Activated CD8-positive, alpha-beta memory T cell treated with anti-CD3 and anti-CD28 coated beads, Interleukin-2, amount 50 U/mL, for 1 hour (primary cell): ENCODE measurements at regions not wholly inside any gene's neighbourhood (a gene's known extent, or its start where the extent isn't known, plus 50 kb on each side); places are given as distances from the start of the nearest gene placed in this dataset.
"Not testable (repeated sequence)": the region's sequence is repeated elsewhere in the genome, so short reads cannot be mapped to it uniquely, and the experiment has no call there.

Source experiments
- DNase-seq: peaks from one replicate; pipeline ENCODE4 v3.0.0-alpha.2; 2020; ENCODE audit errors: extremely low read depth

DNA sequence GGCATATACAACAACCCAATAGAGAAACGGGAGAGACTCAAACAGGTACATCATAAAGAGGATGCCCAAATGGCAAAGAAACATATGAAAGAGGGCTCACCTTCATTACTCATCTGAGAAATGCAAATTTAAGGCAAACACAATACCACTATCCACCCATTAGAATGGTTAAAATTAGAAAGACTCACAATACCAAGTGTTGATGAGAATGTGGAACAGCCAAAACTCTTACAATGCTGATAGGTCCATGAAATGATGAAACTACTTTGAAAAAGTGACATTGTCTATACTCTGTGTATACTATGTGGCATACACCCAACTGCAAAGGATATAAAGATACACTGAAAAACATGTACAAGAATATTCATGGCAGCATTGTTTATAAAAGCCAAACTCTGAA, 96.2 kb upstream of the TSHZ3 start:
- DNase-seq = no peak

DNA sequence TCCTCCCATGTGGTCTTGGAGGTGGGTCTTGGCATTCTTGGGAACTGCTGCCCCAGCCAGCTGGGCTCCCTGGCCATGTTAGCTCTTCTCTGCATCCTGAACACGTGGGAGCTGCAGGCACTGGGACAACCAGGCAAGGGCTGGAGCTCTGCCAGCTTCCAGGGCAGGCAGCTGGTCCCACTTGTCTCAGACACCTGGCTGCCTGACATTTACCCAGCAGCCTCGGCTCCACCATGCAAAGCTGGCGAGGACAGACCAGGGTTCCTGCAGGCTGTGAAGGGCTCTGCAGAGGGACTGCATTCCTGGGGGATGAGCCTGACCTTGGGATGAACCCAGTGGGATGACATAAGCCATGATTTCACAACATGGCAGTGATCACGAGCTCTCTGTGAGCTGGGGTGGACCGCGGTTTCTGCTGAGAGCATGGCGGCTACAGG, 99.0 kb upstream of the TSHZ3 start:
- DNase-seq = no peak

DNA sequence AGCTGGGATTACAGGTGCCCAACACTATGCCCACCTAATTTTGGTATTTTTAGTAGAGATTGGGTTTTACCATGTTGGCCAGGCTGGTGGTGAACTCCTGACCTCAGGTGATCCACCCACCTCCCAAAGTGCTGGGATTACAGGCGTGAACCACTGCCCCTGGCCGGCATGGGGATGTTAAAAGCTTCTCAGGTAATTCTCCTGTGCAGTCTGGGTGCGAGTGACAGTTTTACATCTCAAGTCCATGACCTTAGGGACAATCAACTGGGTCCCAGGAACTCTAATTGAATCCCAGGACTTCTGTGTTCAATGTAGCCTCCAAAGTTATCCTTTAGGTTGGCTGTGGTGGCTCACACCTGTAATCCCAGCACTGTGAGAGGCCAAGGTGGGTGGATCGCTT, 100.1 kb upstream of the TSHZ3 start:
- no peak for DNase-seq

DNA sequence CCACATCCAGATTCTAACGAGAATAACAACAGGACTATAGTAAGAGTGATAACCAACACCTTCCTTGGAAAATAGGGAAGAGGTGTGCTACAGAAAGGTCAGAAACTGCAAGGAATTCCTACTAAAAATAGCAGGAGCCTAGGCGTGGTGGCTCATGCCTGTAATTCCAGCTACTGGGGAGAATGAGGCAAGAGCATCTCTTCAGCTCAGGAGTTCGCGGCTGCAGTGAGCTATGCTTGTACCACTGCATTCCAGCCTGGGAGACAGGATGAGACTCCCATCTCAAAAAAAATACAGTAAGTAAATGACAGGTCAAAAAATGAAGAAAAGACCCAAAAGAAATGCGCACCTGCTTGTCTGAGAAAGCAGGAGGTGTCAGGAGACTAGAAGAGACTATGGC, 101.5 kb upstream of the TSHZ3 start:
- no peak for DNase-seq

DNA sequence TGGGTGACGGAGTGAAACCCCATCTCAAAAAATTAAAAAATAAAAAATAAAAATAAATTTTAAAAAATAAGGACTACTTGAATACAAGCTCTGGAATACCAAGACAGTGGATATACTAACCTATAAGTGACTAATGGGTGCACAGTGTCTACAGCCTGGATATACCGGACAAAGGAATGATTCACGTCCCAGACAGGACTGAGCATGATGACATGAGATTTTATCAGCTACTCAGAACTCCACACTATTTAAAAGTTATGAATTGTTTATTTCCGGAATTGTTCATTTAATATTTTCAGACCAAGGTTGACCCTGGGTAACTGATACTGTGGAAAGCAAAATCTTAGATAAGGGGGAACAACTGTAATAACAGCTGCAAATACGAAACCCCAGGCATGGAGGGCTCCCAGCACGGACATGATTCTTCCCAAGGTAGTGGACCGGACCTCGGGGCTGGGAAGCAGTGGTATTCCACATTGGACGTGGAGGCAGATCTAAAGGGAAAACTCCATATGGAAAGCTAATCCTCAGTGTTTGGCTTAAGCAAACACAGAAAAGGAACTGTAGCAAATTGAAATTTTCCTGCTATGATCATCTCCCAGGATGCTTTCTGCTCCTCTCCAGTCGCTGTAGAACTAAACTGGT, 102.6 kb upstream of the TSHZ3 start:
- DNase-seq = no peak

DNA sequence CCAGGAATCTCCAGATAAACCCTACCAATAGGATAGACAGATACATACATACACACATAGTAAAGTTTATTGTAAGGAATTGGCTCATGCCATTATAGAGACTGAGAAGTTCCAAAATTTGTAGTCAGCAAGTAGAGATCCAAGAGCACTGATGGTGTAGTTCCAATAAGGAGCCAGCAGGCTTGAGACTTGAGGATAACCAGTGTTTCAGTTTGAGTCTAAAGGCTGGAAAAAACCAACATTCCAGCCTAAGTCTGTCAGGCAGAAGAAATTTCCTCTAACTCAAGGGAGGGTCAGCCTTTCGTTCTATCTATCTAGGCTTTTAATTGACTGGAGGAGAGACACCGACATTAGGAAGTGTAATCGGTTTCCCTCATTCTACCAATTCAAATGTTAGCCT, 110.2 kb upstream of the TSHZ3 start:
- DNase-seq = no peak

DNA sequence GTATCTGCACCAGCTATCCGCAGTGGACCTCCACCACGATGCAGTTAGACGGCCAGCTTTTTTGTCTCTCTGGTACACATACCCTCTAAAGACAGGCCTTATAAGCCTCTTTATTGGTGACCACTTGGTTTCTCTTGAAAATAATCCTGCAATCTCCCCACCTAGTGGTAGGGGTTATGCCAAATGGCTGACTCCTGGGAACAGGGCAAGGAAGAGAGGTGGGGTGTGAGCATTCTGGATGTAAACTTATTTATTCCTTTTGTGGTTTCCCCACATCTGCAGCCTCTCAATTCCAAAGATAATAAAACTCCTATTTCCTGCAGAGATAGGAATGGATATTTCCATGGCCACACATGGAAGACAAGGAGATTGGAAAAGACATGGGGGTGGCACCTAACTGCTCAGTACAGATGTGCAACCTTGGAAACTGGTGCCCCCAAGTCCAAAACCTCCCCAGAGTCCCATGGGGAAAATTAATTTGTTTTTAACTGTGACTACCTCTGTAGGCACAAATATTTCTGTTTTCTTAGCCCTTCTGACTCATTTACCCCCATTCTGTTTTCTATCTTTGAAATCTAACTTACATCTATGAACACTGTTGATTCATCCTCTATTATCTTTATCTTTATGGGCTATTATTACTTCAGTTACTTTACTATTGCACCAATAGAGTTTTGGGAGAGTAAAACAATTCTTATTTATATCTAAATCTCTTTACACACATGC, 112.7 kb upstream of the TSHZ3 start:
- DNase-seq = no peak

DNA sequence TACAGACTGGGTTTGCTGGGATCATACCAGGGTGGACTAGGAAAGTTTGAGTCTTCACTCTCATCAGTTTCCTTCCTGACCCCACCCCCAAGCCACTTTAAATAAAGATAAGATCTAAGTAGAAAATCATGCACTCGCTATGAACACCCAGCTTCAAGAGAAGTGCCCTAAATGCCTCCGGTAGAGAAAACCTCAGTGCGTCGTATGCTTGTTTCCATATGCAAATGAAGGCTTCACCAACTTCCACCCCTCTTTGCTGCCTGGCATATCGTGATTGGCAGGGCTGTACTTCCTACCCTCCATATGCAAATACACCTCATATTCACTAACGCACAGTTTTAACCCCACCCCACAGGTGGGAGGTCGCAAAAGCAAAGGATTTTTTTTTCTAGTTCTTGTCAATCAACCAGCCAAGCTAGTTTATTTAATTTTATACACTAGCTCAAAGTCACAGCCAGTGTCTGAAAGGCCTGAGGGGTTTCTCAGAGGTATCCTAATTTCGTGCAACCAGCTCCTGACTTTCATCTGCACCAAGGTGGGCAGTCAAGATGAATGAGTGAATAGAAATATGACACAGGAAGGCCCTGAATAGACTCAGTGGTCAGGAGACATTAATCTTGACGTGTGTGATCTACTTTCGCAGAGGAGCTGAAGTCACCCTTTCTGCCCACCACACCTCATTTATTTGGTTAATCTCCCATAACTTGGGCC, 121.1 kb upstream of the TSHZ3 start:
- DNase-seq = no peak

DNA sequence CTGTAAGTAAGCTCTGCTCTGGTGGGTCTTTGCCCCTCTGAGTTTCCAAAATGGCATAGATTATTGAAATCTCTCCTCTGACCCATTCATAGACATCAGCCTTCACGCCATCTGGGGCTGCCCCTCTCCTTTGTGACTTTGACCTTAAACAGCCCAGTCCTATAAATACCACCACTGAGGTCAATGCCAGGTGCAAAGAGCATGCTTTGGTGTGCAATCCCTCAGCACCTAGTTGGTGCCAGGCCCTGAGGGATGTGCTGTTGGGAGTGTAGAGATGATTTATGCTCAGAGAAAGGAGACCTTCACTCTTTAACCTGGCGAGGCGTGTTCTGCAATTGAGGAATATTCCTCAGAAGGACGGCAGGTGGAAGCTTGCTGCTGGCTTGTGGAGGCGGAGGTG, 121.7 kb upstream of the TSHZ3 start:
- DNase-seq = no peak

DNA sequence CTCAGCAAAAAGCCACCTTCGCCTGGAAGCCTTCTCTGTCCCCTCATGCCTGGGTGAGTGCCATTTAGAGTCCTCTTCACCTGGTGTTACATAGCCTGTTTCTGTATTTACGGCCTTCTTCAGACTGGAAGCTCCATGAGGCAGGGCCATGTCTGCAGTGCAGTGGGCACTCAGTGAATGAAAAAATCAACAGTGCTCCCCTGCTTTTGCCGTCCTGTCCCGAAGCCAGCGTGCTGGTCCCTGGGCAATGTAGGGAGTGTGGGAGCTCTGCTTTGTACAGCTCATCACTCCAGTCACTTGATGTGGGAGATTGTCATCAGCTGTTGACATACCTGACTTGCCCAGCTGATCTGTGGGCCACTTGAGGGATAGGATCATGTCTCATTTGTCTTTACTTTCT, 129.0 kb upstream of the TSHZ3 start:
- DNase-seq = no peak

DNA sequence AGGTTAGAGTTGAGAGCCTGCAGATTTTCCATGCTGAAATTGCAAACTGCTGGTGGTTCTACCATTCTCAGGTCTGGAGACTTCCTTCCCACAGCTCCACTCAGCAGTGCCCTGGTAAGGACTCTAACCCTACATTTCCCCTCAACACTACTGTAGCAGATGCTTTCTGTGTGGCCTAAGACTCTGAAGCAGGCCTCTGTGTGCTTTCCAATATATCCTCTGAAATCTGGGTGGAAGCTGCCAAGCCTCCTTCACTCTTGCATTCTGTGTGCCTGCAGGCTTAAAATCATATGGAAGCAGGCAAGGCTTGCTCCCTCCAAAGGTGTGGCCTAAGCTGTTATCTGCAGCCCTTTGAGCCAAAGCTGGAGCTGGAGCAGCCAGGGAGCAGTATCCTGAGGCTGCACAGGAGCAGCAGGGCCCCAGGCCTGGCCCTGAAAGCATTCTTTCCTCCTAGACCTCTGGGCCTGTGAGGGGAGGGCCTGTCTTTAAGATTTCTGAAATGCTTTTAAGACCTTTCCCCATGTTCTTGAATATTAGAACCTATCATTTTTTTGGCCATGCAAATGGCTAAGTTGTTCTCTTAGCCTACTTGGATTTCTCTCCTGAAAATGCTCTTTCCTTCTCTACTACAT, 134.1 kb upstream of the TSHZ3 start:
- no peak for DNase-seq

DNA sequence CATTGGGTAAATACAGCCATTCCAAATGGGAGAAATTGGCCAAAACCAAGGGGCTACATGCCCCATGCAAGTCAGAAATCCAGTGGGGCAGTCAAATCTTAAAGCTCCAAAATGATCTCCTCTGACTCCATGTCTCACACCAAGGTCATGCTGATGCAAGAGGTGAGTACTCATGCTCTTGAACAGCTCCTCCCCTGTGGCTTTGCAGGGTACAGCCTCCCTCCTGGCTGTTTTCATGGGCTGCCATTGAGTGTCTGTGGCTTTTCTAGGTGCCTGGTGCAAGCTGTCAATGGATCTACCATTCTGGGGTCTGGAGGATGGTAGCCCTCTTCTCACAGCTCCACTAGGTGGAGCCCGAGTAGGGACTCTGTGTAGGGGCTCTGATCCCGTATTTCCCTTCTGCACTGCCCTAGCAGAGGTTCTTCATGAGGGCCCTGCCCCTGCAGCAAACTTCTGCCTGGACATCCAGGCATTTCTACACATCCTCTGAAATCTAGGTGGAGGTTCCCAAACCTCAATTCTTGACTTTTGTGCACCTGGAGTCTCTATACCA, 135.7 kb upstream of the TSHZ3 start:
- DNase-seq = not testable (repeated sequence)

DNA sequence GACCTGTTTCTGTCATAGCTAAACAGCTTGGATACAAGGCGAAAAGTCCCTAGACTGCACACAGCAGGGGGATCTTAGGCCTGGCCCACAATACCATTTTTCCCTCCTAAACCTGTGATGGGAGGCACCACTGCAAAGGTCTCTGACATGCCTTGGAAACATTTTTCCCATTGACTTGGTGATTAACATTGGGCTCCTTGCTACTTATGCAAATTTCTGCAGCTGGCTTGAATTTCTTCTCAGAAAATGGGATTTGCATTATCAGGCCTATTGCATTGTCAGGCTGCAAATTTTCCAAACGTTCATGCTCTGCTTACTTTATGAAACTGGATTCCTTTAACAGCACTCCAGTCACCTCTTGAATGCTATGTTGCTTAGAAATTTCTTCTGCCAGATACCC, 136.2 kb upstream of the TSHZ3 start:
- DNase-seq = no peak

DNA sequence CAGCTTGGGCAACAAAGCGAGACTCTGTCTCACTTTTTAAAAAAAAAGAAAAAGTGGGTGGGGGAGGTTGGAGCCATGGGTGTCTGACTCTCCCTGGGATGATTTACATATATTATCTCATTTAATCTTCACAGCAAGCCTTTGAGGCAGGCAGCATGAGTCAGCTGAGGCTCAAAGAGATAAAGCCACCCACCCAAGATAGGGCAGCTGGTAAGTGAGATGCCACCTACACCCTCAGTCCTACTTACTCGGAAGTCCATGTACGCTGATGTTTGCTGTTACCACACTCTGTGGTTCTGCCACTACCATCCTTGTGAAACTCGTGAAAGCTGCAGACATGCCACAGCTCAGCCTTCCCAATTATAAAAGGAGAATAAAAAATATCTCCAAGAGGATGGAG, 142.0 kb upstream of the TSHZ3 start:
- no peak for DNase-seq

DNA sequence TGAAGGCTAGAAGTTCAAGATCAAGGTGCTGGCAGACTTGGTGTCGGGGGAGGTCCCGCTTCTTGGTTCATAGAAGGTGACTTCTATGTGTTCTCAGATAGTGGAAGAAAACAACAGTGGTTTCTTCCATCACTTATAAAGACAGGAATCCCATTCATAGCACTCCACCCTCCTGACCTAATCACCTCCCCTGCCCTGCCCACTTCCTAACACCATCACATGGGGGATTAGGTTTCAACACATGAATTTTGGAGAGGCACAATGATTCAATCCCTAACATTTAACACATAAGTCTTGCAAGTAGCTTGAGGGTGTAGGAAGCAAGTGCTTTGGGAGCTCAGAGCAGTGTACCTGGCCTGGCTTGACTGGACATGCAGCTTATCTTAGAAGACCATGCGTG, 142.8 kb upstream of the TSHZ3 start:
- DNase-seq = no peak

DNA sequence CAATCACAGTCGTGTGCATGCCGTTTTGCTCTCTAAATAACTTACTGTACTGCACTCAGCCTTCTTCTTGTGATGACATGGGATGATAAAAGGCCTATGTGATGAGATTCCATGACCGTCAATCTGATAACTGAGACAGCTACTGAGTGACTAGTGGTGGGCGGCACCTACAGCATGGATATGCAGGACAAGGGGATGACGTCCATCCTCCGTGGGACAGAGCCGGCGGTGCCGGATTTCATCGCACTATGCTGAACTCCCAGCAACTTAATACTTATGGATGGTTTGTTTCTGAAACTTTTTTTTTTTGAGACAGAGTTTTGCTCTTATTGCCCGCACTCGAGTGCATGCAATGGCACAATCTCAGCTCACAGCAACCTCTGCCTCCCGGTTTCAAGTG, 146.8 kb upstream of the TSHZ3 start:
- no peak for DNase-seq

DNA sequence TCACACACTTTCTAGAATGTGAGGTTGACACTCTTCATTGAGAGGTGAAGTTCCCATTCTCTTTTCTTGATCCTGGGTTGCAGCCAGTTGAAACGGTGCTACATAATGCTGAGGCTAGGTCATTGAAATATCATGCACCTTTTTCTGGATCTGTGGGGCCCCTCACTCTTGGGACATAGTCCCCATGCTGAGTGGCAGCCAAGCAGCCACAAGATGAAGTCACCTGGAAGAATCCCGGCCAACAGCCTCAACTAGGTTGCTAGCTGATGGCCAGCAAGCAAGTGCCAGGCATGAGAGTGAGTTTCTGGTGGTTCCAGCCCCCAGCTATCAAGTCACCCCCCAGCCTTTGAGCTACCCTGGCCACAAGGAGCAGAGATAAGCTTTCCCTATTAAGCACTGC, 148.5 kb upstream of the TSHZ3 start:
- no peak for DNase-seq

DNA sequence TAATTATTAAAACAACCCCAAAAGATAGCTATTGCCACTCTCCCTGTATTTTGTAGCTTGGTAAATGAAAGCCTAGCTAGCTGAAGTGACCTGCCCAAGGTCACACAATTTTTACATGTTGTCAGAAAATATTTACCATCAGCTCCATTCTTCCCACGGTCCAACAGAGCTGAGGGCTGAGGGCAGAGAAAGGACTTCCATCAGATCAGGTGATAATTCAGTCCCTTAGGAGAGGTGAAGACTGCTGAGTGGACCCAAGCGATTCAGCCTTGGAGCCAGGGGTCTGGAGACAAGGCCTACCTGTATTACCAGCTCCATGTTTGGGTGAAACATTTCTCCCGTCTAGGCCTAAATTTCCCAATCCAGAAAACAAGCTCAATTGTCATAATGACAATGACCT, 149.5 kb upstream of the TSHZ3 start:
- no peak for DNase-seq

DNA sequence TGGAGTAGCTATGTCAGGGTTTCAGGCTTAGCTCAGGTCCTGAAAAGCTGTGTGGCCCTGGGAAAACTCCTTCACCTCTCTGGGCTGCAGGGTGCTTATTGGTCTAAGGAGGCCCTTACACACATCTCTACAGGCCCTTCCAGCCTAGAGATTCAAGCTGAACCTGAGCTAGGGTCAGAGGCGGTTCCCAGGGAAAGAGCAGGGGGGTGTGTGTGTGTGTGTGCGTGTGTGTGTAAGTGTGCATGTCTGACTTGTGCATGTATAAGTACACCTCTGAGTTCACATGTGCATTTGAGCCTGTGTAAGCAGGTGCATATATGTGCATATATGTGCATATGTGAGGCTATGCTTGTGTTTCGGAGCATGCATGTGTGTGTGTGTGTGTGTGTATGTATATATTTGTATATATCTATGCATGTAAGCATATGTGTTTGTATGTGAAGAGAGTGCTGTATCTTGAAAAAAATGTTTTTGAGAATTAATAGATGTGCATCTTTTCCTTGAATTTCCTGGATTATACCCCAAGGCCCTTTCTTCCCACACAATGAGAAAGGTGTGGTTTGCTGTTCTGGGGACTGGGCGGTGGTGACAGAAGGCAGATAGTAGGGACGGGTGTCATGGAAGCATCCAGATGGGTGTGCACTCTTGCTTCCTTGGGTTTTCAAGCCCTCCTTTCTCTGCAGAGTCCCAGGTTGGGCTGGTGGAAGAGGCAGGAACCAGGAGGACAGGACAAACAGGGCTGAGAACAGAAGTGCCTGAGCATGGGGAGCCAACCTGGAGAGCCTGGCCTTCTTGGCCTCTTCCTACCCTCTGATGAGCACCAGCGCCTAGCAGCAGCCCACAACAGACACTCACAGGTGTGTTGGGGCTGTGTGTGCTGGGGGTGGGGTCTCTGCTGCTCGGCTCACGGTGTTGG, 150.3 kb upstream of the TSHZ3 start:
- DNase-seq = no peak

DNA sequence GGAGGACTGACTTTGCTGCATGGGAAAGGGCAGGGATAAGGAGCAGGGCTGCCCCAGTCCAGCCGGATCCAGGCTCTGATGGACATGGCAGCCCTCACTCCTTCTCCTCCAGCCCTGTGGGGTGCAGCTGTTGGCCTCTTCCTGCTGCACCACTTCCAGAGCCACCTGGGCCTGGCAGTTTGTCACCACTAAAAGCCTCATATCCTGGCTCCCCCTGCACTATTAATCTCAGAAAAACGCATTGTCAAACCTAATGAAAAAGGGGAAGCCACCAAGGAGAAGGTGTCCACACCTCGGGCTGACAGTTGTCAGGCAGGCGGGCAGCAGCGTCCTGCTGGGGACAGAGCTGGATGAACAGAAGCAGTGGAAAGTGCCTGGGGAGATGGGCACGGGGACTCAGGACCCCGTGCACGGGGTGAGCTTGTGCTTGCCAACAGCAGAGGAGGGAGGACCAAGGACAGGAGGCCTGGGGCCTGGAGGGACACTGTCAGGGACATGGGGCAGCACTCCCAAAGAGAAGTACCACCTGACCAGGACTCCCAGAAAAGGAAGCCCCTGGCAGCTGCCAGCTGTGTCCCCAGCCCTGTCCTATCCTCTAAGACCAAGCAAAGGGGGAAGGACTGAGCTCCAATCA, 151.1 kb upstream of the TSHZ3 start:
- DNase-seq = no peak

DNA sequence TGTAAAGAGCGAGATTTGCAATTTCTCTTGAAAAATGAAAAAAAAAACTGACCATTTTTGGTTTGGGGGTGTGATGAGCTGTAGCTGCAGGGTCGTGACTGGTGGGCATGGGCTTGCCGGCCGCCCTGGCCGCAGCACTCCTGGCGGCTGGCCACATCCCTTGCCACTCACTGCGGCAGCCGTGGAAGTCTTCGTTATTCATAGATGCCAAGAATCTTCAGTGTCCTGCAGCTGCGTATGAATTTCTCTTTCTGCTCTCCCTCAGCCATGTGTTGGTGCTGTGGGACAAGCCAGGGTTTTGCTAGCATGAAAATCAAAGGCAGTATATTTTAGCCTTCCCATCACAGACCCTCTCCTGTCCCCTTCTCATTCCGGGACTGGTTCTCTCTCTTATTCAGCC, 151.7 kb upstream of the TSHZ3 start:
- DNase-seq = no peak
